Natural killer cell (primary cell): ENCODE measurements at regions not wholly inside any gene's neighbourhood (a gene's known extent, or its start where the extent isn't known, plus 50 kb on each side); places are given as distances from the start of the nearest gene placed in this dataset.

ENCODE experiments used
- ATAC-seq, 3 donors: fragments of 150-1000 bp in 2 of 3; fragments of 200-7000 bp in 1 of 3; cut with Tn5 transposase; 1 replicate in 1 of 3; 2 replicates in 2 of 3; pipeline ENCODE4 v1.10.0; 2021; ENCODE audit warnings: mild to moderate bottlenecking in 2 of 3, moderate library complexity in 2 of 3
- DNase-seq, 2 donors: peaks; one replicate each; pipeline versions ENCODE4 v3.0.0 to v3.0.0-alpha.2; 2013 to 2021; ENCODE audit warnings: mixed read lengths in 1 of 2
- H3K27ac ChIP-seq: one replicate; pipeline ENCODE4 v1.5.1; 2013; ENCODE audit warnings: mild to moderate bottlenecking, low read length
- H3K27me3 ChIP-seq: one replicate; pipeline ENCODE4 v1.6.1; 2013; ENCODE audit warnings: low read length; ENCODE audit not compliant: control insufficient read depth, insufficient read depth
- H3K36me3 ChIP-seq: one replicate; pipeline ENCODE4 v1.6.1; 2013; ENCODE audit warnings: low read length; ENCODE audit not compliant: control insufficient read depth, insufficient read depth
- H3K4me1 ChIP-seq: one replicate; pipeline ENCODE4 v1.6.1; 2013; ENCODE audit warnings: low read length; ENCODE audit not compliant: control insufficient read depth, insufficient read depth
- H3K4me3 ChIP-seq: one replicate; pipeline ENCODE4 v1.5.1; 2013; ENCODE audit warnings: low read length
- H3K9me3 ChIP-seq: one replicate; pipeline ENCODE4 v1.6.1; 2013; ENCODE audit warnings: low read length; ENCODE audit not compliant: control insufficient read depth, insufficient read depth
- H3K27ac Mint-ChIP-seq, 2 donors: one replicate each; pipeline ENCODE4 v1.8.0; 2022; ENCODE audit warnings: mild to moderate bottlenecking in 2 of 2, mixed read lengths in 2 of 2, moderate library complexity in 1 of 2
- H3K27me3 Mint-ChIP-seq, 2 donors: one replicate each; pipeline ENCODE4 v1.8.0; 2022; ENCODE audit warnings: low read depth in 2 of 2, mixed read lengths in 2 of 2
- H3K36me3 Mint-ChIP-seq: one replicate; pipeline ENCODE4 v1.8.0; 2022; ENCODE audit warnings: mixed read lengths
- H3K4me1 Mint-ChIP-seq, 2 donors: one replicate each; pipeline ENCODE4 v1.8.0; 2022; ENCODE audit warnings: mixed read lengths in 2 of 2
- H3K4me3 Mint-ChIP-seq: one replicate; pipeline ENCODE4 v1.8.0; 2022; ENCODE audit warnings: mild to moderate bottlenecking, moderate library complexity, mixed read lengths
- H3K9me3 Mint-ChIP-seq, 2 donors: one replicate each; pipeline ENCODE4 v1.8.0; 2022; ENCODE audit warnings: mixed read lengths in 2 of 2
- CTCF ChIP-seq: fragments of 200-600 bp; IDR thresholded peaks from one replicate; pipeline ENCODE4 v1.8.0; 2022; ENCODE audit warnings: antibody characterized with exemption
- whole genome bisulfite sequencing: methylation state at CpG from one replicate; pipeline ENCODE4 v1.1.7; 2013; ENCODE audit warnings: missing lambda C conversion rate; ENCODE audit not compliant: insufficient coverage; 5-methylcytosine and 5-hydroxymethylcytosine counted together
- intact Hi-C: fragments of 100-400 bp; cut with micrococcal nuclease; formaldehyde crosslinking; loops from one replicate; pipeline ENCODE4 v1.14.2; 2022

GRCh38 chr6:85747093-85747492, 104.4 kb upstream of the SYNCRIP start:
- Mint-ChIP-seq H3K36me3 (no peaks in the 10 kb centered on the region), H3K4me1 (no peaks in the 10 kb centered on the region), H3K9me3 (no peaks in the 10 kb centered on the region), H3K27me3 (peaks cover 0 to 10% of the 10 kb centered on the region in 2 donors), H3K4me3 (no peak overlapping the region), H3K27ac (no peak overlapping the region)
- Histone ChIP-seq H3K4me3 (no peak overlapping the region), H3K27ac (no peak overlapping the region), H3K36me3 (no peaks in the 10 kb centered on the region), H3K4me1 (no peaks in the 10 kb centered on the region), H3K9me3 (no peaks in the 10 kb centered on the region), H3K27me3 (no peaks in the 10 kb centered on the region)
- TF ChIP-seq CTCF = no peak
- no peak for DNase-seq
- ATAC-seq = no peak
- intact Hi-C loops = no loop called here

- WGBS = 76% methylated on average over 4 of the region's 4 CpGs
- no peaks in the 10 kb centered on the region for H3K27me3 ChIP-seq
- H3K9me3 ChIP-seq = no peaks in the 10 kb centered on the region
- DNase-seq (no peak), ATAC-seq (no peak)
- no peaks in the 10 kb centered on the region for H3K9me3 Mint-ChIP-seq
- H3K27me3 Mint-ChIP-seq = peaks cover 0 to 9% of the 10 kb centered on the region in 2 donors
- no peaks in the 10 kb centered on the region for H3K36me3 Mint-ChIP-seq
- no peaks in the 10 kb centered on the region for H3K36me3 ChIP-seq
- intact Hi-C loops = no loop called here
- TF ChIP-seq CTCF = no peak
- no peak overlapping the region for H3K4me3 Mint-ChIP-seq
- no peak overlapping the region for H3K27ac Mint-ChIP-seq
- H3K4me1 ChIP-seq = no peaks in the 10 kb centered on the region
- H3K4me1 Mint-ChIP-seq = no peaks in the 10 kb centered on the region
- no peak overlapping the region for H3K4me3 ChIP-seq
- H3K27ac ChIP-seq = no peak overlapping the region
Observed at GRCh38 chr6:85744433-85744970, 101.8 kb upstream of the SYNCRIP start.

- Histone ChIP-seq H3K9me3 (no peaks in the 10 kb centered on the region), H3K27ac (no peak overlapping the region), H3K36me3 (no peaks in the 10 kb centered on the region), H3K4me3 (no peak overlapping the region), H3K4me1 (no peaks in the 10 kb centered on the region), H3K27me3 (no peaks in the 10 kb centered on the region)
- intact Hi-C loops = no loop called here
- ATAC-seq (no peak), DNase-seq (no peak)
- Mint-ChIP-seq H3K36me3 (no peaks in the 10 kb centered on the region), H3K27me3 (peaks cover 0 to 4% of the 10 kb centered on the region in 2 donors), H3K4me1 (no peaks in the 10 kb centered on the region), H3K27ac (no peak overlapping the region), H3K9me3 (no peaks in the 10 kb centered on the region), H3K4me3 (no peak overlapping the region)
- TF ChIP-seq CTCF = no peak
Observed at GRCh38 chr6:85726206-85726605, 83.5 kb upstream of the SYNCRIP start.

- peaks cover 3 to 4% of the 10 kb centered on the region in 2 donors for H3K9me3 Mint-ChIP-seq
- no peak for TF ChIP-seq CTCF
- Histone ChIP-seq H3K4me3 (no peak overlapping the region), H3K27me3 (no peaks in the 10 kb centered on the region), H3K27ac (no peak overlapping the region), H3K9me3 (no peaks in the 10 kb centered on the region), H3K36me3 (no peaks in the 10 kb centered on the region), H3K4me1 (no peaks in the 10 kb centered on the region)
- ATAC-seq (no peak), DNase-seq (no peak)
- intact Hi-C loops = no loop called here
- no peaks in the 10 kb centered on the region for H3K4me1 Mint-ChIP-seq
- no peak overlapping the region for H3K4me3 Mint-ChIP-seq
- no peak overlapping the region for H3K27ac Mint-ChIP-seq
- H3K36me3 Mint-ChIP-seq = no peaks in the 10 kb centered on the region
- H3K27me3 Mint-ChIP-seq = peaks cover 7 to 8% of the 10 kb centered on the region in 2 donors
Observed at GRCh38 chr6:85715797-85716196, 73.1 kb upstream of the SYNCRIP start.
